ENCODE measurements at regions not wholly inside any gene's neighbourhood (a gene's known extent, or its start where the extent isn't known, plus 50 kb on each side); places are given as distances from the start of the nearest gene placed in this dataset.

- no peak for TF ChIP-seq GATA2 (IDR thresholded peaks at IDR 0.05; ENCODE audit: low read depth, low read length)
- no peak for TF ChIP-seq GATA3 (IDR thresholded peaks at IDR 0.05; ENCODE audit: low read depth, low read length)
Observed at GRCh38 chr5:124604419-124604818, 142.0 kb downstream of the ZNF608 start.

Data from SH-SY5Y (cell line).